Activated T-helper 1 cell treated with anti-CD3 and anti-CD28 coated beads, Interleukin-12 subunit alpha, Interleukin-12 subunit beta, Interleukin-2, Interleukin-4 antibody, amounts not matched to agents 30 ng/mL and 10 ng/mL and 1 ng/mL, durations not matched to agents 14 hours and 24 hours and 36 hours (primary cell): ENCODE measurements at regions not wholly inside any gene's neighbourhood (a gene's known extent, or its start where the extent isn't known, plus 50 kb on each side); places are given as distances from the start of the nearest gene placed in this dataset.
"Not testable (repeated sequence)": the region's sequence is repeated elsewhere in the genome, so short reads cannot be mapped to it uniquely, and the experiment has no call there.

Source experiments
- DNase-seq: peaks from one replicate; pipeline ENCODE4 v3.0.0; 2021; ENCODE audit warnings: low spot score
- H3K27ac Mint-ChIP-seq: one replicate; pipeline ENCODE4 v1.8.0; 2021; ENCODE audit warnings: mild to moderate bottlenecking, mixed read lengths
- H3K27me3 Mint-ChIP-seq: one replicate; pipeline ENCODE4 v1.8.0; 2022; ENCODE audit warnings: mild to moderate bottlenecking, moderate library complexity, mixed read lengths; ENCODE audit not compliant: insufficient read depth
- H3K36me3 Mint-ChIP-seq: one replicate; pipeline ENCODE4 v1.8.0; 2021; ENCODE audit warnings: low read depth, mixed read lengths
- H3K4me1 Mint-ChIP-seq: one replicate; pipeline ENCODE4 v1.8.0; 2021; ENCODE audit warnings: low read depth, mixed read lengths
- H3K4me3 Mint-ChIP-seq: one replicate; pipeline ENCODE4 v1.8.0; 2021; ENCODE audit warnings: mild to moderate bottlenecking, moderate library complexity, mixed read lengths
- H3K9me3 Mint-ChIP-seq: one replicate; pipeline ENCODE4 v1.8.0; 2021; ENCODE audit warnings: mixed read lengths
- intact Hi-C: fragments of 100-400 bp; cut with micrococcal nuclease; formaldehyde crosslinking; loops from one replicate; pipeline ENCODE4 v1.15.1; 2024

GRCh38 chr9:39463696-39464095, 108.2 kb downstream of the SPATA31A1 start:
- intact Hi-C loops, DNase-seq, H3K36me3 Mint-ChIP-seq, H3K27ac Mint-ChIP-seq, H3K27me3 Mint-ChIP-seq, H3K9me3 Mint-ChIP-seq, H3K4me1 Mint-ChIP-seq: not testable (repeated sequence)
- H3K4me3 Mint-ChIP-seq = peak overlapping the region; percentile 97

DNA sequence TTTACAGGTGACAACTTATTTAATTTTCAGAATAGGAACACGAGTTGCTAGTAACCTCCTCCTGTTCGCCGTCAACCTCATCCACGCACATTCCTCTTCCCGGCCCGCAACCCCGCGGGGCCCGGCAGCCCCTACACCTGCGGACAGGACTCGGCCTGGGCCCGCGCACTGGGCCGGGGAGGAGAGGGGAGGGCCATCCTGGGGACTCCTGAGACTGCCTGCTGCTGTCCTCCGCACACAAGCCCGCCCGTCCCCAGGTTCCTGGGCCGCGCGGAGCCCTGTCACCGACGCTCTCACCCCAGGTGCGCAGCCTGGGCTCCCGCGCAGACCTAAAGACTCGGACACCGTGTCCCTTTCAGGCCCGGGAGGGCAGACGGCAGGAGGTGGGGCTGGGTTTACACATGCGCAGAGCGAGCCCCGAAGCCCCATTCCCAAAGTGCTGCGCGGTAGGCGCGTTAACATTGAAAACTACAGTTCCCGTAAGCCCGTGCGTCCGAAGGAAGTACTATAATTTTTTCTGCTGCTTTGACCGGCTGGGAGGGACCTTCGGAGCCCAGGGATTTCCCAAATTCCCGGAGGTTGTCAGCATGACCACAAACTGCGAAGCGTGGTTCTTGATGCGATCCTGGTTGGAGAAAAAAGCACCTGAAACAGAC, 108.8 kb downstream of the SPATA31A1 start:
- H3K36me3 Mint-ChIP-seq, H3K4me1 Mint-ChIP-seq, H3K27me3 Mint-ChIP-seq, intact Hi-C loops, H3K9me3 Mint-ChIP-seq: not testable (repeated sequence)
- peak overlapping the region; percentile 97 for H3K4me3 Mint-ChIP-seq
- H3K27ac Mint-ChIP-seq = peak overlapping the region; percentile 89
- DNase-seq = peak; percentile 68

DNA sequence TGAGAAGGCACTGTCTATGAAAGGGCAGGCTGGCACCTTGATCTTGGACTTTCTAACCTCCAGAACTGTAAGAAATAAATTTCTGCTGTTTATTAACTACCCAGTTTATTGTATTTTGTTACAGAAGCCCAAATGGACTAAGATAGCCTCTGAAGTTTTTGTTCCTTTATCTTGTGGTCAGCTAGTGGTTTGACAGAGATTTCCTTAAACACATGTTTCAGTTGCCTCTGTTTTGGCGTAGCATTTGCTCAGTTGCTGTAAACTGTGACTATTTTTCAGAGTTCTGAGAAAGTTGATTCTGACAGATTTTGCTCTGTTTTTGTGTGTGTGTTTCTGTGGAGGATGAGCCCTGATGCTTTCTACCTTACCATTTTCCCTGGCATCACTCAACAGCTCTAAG, 119.0 kb downstream of the SPATA31A1 start:
- intact Hi-C loops, H3K9me3 Mint-ChIP-seq, H3K4me3 Mint-ChIP-seq, H3K36me3 Mint-ChIP-seq, H3K27me3 Mint-ChIP-seq, H3K4me1 Mint-ChIP-seq, H3K27ac Mint-ChIP-seq, DNase-seq: not testable (repeated sequence)

GRCh38 chr9:39483073-39483472, 127.6 kb downstream of the SPATA31A1 start:
- H3K27me3 Mint-ChIP-seq, H3K9me3 Mint-ChIP-seq, H3K4me3 Mint-ChIP-seq, H3K27ac Mint-ChIP-seq, H3K4me1 Mint-ChIP-seq, intact Hi-C loops, H3K36me3 Mint-ChIP-seq, DNase-seq: not testable (repeated sequence)

- intact Hi-C loops, H3K4me3 Mint-ChIP-seq, H3K27me3 Mint-ChIP-seq, H3K27ac Mint-ChIP-seq, DNase-seq, H3K4me1 Mint-ChIP-seq, H3K36me3 Mint-ChIP-seq, H3K9me3 Mint-ChIP-seq: not testable (repeated sequence)
Measured at GRCh38 chr9:39483880-39484279, 128.4 kb downstream of the SPATA31A1 start.

DNA sequence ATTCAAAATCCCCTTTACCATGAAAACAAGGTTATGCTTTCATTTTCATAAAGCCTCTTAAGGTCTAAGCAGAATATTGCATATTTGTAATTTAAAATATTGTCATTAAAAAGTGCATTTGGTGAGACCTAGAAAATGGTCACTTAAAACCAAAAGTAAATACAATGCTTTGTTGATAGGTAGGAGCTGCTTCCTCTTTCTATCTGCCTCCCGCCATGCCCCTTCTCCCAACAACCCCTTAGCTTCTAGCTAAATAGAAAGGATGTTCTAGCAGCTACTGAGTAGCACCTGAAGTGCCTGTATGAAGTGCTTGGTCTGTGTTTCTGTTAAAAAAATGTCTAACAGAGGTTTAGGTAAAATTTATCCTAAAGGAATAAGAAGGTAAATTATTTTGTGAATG, 128.8 kb downstream of the SPATA31A1 start:
- H3K27me3 Mint-ChIP-seq, H3K4me1 Mint-ChIP-seq, H3K4me3 Mint-ChIP-seq, H3K27ac Mint-ChIP-seq, DNase-seq, H3K9me3 Mint-ChIP-seq, H3K36me3 Mint-ChIP-seq, intact Hi-C loops: not testable (repeated sequence)

DNA sequence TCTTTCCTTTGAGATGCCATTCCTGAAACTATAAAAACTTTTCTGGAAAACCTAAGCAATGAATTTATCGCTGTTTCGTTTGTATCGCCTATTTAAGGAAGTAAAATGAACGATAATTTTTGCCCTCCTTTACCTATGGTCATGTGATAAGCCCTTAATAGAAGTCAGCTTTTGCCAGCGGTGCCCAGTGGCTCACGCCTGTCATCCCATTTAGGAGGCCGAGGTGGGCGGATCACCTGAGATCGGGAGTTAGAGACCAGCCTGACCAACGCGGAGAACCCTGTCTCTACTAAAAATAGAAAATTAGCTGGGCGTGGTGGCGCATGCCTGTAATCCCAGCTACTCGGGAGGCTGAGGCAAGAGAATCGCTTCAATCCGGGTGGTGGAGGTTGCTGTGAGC, 132.0 kb downstream of the SPATA31A1 start:
- H3K36me3 Mint-ChIP-seq, H3K4me3 Mint-ChIP-seq, intact Hi-C loops, DNase-seq, H3K27me3 Mint-ChIP-seq, H3K9me3 Mint-ChIP-seq, H3K4me1 Mint-ChIP-seq, H3K27ac Mint-ChIP-seq: not testable (repeated sequence)

- H3K36me3 Mint-ChIP-seq, H3K27ac Mint-ChIP-seq, H3K27me3 Mint-ChIP-seq, H3K9me3 Mint-ChIP-seq, H3K4me3 Mint-ChIP-seq, DNase-seq, H3K4me1 Mint-ChIP-seq, intact Hi-C loops: not testable (repeated sequence)
Measured at GRCh38 chr9:39496248-39496647, 140.8 kb downstream of the SPATA31A1 start.

DNA sequence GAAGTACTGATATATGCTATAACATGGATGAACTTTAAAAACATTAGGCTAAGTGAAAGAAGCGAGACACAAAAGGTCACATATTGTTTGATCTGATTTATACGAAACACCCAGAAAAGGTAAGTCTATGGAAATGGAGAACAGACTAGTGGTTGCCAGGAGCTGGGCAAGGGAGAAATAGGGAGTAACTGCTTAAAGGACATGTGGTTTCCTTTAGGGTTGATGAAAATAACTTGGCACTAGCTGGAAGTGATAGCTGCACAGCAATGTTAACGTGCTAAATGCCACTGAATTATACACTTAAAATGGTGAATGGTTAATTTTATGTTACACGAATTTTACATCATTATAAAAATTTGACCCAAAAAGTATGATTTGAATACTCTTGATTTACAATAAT, 147.7 kb downstream of the SPATA31A1 start:
- H3K4me3 Mint-ChIP-seq, H3K9me3 Mint-ChIP-seq, intact Hi-C loops: not testable (repeated sequence)

DNA sequence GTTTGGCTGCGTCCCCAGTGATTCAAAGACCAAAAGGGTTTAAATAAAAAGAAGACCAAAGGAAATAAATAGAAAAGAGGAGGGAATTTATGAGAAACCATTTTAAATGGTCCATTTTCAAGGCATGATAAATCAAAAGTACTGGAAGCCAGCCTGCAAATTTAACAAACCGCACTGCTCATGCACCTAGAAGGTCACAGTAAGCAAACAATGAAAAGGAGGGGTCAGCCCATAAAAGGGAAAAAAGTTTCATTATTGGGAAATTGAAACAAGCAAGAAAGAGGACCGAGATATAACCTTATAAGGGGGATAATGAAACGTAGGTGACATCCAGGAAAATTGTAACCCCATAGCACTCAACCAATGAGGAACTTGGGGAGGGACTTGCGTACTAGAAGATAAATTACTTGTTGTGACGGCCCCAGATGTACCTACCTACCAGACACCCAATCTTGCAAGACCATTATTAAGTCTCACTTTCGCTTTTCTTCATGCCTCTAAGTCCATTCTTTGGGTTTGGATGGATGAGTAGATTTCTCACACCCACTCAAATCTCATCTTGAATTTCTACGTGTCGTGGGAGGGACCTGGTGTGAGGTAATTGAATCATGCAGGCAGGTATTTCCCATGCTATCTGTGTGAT, 172.0 kb downstream of the SPATA31A1 start:
- H3K4me3 Mint-ChIP-seq, H3K9me3 Mint-ChIP-seq, H3K36me3 Mint-ChIP-seq, H3K27ac Mint-ChIP-seq, DNase-seq, H3K4me1 Mint-ChIP-seq, H3K27me3 Mint-ChIP-seq, intact Hi-C loops: not testable (repeated sequence)

More for the DNA sequence above, 147.7 kb downstream of the SPATA31A1 start:
- not testable (repeated sequence) for H3K4me1 Mint-ChIP-seq, H3K27me3 Mint-ChIP-seq, H3K27ac Mint-ChIP-seq, H3K36me3 Mint-ChIP-seq, DNase-seq

- H3K4me3 Mint-ChIP-seq, H3K9me3 Mint-ChIP-seq, H3K36me3 Mint-ChIP-seq, H3K4me1 Mint-ChIP-seq, DNase-seq, H3K27ac Mint-ChIP-seq, H3K27me3 Mint-ChIP-seq, intact Hi-C loops: not testable (repeated sequence)
Measured at GRCh38 chr9:39532597-39532996, 177.1 kb downstream of the SPATA31A1 start.

DNA sequence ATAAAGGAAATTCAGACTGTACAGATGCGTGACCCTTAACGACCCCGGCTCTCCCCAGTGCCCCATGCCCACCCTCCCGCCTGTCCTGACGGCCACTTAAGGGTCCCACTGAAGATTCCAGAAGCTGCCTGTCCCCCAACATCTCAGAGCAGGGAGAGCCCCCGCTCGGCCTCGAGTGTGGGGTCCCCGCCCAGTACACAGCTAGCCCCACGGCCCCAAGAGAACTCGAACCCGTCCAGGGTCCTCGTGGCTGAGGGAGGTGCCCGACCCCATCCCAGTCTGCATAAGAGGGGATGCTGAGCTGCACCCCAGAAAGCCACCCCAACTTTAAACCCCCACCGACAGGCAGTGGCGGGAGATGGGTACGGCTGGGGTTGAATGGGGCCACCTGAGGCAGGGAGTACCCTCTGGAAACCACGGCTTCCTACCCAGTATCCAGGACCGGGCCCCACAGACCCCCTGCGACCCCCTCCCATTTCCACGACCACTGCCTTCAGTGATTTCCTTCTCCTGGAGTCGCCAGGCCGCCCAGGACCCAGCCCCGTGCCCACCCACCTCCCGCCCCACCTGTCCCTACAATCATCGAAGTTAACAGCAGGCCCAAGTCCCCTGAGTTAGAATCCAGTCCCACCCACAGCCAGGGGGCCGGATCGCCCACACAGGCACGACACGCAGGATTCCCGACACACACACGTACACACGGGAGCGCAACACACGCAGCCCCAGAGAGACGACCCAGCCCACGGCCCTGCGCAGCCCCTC, 177.7 kb downstream of the SPATA31A1 start:
- H3K4me3 Mint-ChIP-seq, H3K27ac Mint-ChIP-seq, H3K36me3 Mint-ChIP-seq, H3K4me1 Mint-ChIP-seq, H3K9me3 Mint-ChIP-seq, DNase-seq, H3K27me3 Mint-ChIP-seq, intact Hi-C loops: not testable (repeated sequence)

DNA sequence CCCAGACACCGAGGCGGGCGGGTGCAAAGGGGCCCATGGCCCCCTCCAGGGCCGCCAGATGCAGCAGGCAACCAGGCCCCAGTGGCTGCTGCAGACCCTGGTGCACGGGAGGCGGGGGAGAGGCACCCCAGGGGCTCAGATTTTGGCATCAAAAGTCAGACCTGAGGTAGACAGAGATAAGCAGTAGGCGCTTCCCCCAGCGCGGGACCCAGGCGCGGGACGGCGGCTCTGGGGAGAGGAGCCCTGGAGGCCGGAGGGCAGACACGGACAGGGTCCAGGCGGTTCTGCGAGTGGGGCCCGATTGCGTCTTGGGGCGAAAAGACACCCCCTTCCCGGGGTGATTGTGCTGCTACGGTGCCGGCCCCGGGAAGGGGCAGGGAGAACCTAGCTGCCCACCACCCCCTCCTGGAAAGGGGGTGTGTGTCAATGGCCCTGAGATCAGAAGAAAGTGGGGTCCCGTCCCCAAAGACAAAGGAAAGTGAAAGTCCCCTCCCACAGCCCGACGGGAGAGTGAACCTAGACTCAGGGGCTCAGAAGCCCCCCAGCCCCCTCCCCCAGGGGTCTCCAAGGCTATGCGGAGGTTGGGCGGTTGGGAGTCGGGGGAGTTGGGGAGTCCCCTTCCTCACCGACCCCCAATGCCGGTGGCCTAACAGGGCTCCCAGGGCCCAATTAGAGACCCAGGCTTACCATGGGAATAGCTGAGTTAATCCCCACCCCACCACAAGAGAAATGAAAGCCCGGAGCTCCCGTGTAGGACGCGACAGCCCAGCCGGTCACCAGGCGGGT, 178.5 kb downstream of the SPATA31A1 start:
- H3K27me3 Mint-ChIP-seq, DNase-seq, H3K4me3 Mint-ChIP-seq, H3K36me3 Mint-ChIP-seq, H3K4me1 Mint-ChIP-seq, H3K9me3 Mint-ChIP-seq, H3K27ac Mint-ChIP-seq, intact Hi-C loops: not testable (repeated sequence)
